Large intestine (tissue), 3 donors: ENCODE measurements at regions not wholly inside any gene's neighbourhood (a gene's known extent, or its start where the extent isn't known, plus 50 kb on each side); places are given as distances from the start of the nearest gene placed in this dataset.

Experiments
- DNase-seq, 2 donors: peaks; one replicate each; pipeline versions ENCODE4 v3.0.0 to v3.0.0-alpha.2; 2013
- H3K27ac ChIP-seq: one replicate; pipeline ENCODE4 v1.5.1; 2013; ENCODE audit warnings: low read length
- H3K27me3 ChIP-seq: 2 replicates; pipeline ENCODE4 v1.6.1; 2013; ENCODE audit warnings: low read length; ENCODE audit not compliant: control insufficient read depth, insufficient read depth
- H3K36me3 ChIP-seq: 2 replicates; pipeline ENCODE4 v1.6.1; 2013; ENCODE audit warnings: low read length; ENCODE audit not compliant: control insufficient read depth, insufficient read depth
- H3K4me1 ChIP-seq: one replicate; pipeline ENCODE4 v1.6.1; 2013; ENCODE audit warnings: low read length; ENCODE audit not compliant: control insufficient read depth, insufficient read depth
- H3K4me3 ChIP-seq: one replicate; pipeline ENCODE4 v1.5.1; 2013; ENCODE audit warnings: low read length
- H3K9me3 ChIP-seq: one replicate; pipeline ENCODE4 v1.6.1; 2013; ENCODE audit warnings: mild to moderate bottlenecking, low read depth, low read length, moderate library complexity; ENCODE audit not compliant: control insufficient read depth
- WGBS: methylation state at CpG from one replicate; pipeline ENCODE4 v1.1.5; 2013; ENCODE audit warnings: low lambda C conversion rate; ENCODE audit not compliant: insufficient coverage; 5-methylcytosine and 5-hydroxymethylcytosine counted together

DNA sequence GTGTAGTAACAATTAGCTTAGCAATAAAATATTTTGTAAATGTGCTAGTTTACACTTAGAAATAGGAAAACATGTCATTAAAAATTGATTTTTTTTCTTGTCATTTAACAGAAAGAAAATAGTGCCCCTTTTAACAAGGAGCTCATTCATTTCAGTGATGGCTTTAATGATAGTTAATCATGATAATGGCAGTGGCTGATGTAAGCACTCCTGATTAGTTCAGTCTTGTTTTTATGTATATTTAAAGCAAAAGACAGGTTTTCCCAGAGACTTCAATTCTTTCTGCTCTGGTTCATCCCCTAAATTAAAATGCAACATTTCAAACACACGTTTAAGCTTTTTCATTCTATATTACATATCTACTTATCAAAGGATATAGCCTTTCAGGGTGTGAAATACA is 1039.5 kb upstream of the PCDH7 start:
- Histone ChIP-seq H3K9me3 (no peaks in the 10 kb centered on the region), H3K27me3 (no peaks in the 10 kb centered on the region), H3K4me3 (no peak overlapping the region), H3K36me3 (no peaks in the 10 kb centered on the region), H3K27ac (no peak overlapping the region), H3K4me1 (no peaks in the 10 kb centered on the region)
- no peak for DNase-seq
- no CpG with 5 or more reads among the region's 1 CpG for WGBS

DNA sequence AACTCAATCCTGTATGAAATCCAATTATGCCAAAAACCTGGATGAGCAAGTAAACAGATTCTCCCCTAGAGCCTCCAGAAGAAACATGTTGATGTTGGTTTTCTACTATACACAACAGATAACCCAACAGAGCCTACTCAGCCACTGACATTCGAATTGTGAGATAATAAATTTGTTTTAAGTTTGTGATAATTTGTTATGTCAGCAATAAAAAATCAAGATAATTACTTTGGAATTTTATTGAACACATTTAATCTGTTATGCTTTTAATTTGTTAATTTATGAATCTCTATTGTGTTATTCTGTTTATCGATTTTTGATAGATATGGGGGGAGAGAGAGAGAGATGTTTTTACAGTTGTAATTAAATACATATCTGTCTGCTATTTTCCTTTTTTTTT is 1016.1 kb upstream of the PCDH7 start:
- Histone ChIP-seq H3K36me3 (no peaks in the 10 kb centered on the region), H3K4me1 (no peaks in the 10 kb centered on the region), H3K27ac (no peak overlapping the region), H3K4me3 (no peak overlapping the region), H3K27me3 (no peaks in the 10 kb centered on the region), H3K9me3 (no peaks in the 10 kb centered on the region)
- DNase-seq, result no peak
- WGBS, result 82% methylated on average over 2 of the region's 2 CpGs

DNA sequence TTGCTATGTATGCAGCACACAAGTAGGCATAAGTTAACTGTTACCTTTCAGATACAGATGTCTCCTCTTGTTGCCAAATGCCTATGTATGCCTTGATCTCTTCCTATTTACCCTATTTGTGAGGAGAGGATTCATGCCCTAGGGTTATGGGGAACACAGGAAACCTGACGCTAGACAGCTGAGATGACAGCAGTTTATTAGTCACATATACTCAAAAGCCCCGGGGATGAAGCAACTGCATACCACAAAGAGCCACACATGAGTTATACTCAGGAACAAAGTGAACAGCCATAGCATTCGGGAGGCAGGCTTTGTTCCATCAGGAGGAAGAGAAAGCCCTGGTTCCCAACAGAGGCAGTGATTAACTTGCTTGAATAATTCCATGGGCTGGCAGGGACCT is 1011.7 kb upstream of the PCDH7 start:
- DNase-seq, result no peak
- WGBS, result no CpG with 5 or more reads among the region's 3 CpGs
- H3K4me3 ChIP-seq, result no peak overlapping the region
- H3K27me3 ChIP-seq, result no peaks in the 10 kb centered on the region
- H3K36me3 ChIP-seq, result no peaks in the 10 kb centered on the region
- H3K4me1 ChIP-seq, result no peaks in the 10 kb centered on the region
- H3K27ac ChIP-seq, result no peak overlapping the region
- no peaks in the 10 kb centered on the region for H3K9me3 ChIP-seq

DNA sequence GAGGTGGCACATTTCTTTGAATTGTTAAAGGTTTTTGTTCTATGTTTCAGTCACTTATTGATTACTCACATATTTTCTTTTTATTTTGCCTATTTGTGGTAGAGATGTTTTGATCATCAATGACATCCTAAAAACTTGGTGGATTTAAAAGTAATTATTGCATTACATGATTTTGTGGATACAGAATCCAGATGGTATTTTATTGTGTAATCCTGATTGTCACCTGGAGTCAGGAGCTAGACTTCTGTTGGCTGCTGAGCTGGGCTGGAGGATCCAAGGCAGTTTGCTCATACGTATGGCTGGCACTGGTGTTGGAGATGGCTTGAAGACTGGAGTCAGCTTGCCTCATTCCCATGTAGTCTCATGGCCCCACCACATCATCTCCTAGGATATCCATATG is 1009.6 kb upstream of the PCDH7 start:
- Histone ChIP-seq H3K4me1 (no peaks in the 10 kb centered on the region), H3K9me3 (no peaks in the 10 kb centered on the region), H3K27me3 (no peaks in the 10 kb centered on the region), H3K27ac (no peak overlapping the region), H3K4me3 (no peak overlapping the region), H3K36me3 (no peaks in the 10 kb centered on the region)
- no CpG with 5 or more reads among the region's 1 CpG for WGBS
- DNase-seq, result no peak

DNA sequence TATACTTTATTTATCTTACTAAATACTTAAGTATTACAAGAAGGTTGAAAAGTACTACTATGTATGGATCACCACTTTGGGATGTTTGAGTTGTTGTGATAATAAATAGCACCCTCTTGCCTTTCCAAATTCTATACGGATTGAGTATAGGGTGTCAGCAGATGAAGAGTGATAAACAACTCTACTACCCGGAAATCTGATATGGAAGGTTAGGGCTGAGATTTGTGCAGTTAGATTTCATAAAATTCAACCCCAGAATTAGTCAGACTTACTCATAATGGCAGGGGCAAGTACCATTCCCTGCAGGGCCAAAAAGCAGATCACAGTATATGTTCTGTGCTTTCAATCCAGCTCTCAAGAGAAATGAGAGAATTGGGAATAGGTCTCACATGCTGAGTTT is 1008.9 kb upstream of the PCDH7 start:
- Histone ChIP-seq H3K4me3 (no peak overlapping the region), H3K27me3 (no peaks in the 10 kb centered on the region), H3K9me3 (no peaks in the 10 kb centered on the region), H3K27ac (no peak overlapping the region), H3K36me3 (no peaks in the 10 kb centered on the region), H3K4me1 (no peaks in the 10 kb centered on the region)
- no peak for DNase-seq
- no CpG with 5 or more reads among the region's 2 CpGs for WGBS

DNA sequence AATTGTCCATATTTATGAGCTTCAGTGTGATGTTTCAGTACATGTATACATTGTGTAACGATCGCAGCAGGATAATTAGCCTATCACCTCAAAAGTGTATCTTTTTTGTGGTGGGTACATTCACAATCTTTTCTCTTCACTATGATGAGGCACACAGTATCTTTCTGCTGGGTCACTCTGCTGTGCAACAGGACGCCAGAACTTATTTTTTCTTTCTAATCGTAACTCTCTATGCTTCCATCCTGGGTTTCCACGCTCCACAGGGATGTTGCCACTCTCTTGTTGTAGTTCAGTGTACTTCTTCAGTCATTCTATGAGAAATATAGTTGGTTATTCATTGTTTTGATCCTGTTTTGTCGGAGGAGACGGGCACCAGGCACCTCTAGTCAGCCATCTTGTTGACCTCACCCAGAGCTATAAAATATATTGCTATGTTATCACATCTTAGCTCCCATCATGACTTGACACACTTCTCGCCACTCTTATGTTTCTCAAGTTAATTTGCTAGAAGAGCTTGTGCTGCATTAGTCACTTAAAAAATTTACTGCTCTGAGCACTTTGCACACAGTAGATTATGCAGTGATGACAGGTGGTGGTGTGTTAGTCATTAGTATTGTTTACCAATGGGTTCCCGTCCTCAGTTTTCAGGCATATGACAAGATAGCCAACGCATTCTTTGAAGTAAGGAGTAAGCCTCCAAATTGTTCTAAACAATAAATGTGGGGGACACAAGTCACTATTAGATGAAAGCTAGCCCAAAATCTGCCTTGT is 1002.7 kb upstream of the PCDH7 start:
- no peak for DNase-seq
- Histone ChIP-seq H3K9me3 (no peaks in the 10 kb centered on the region), H3K27ac (no peak overlapping the region), H3K4me1 (no peaks in the 10 kb centered on the region), H3K27me3 (no peaks in the 10 kb centered on the region), H3K4me3 (no peak overlapping the region), H3K36me3 (no peaks in the 10 kb centered on the region)
- 83% methylated on average over 2 of the region's 10 CpGs for WGBS

DNA sequence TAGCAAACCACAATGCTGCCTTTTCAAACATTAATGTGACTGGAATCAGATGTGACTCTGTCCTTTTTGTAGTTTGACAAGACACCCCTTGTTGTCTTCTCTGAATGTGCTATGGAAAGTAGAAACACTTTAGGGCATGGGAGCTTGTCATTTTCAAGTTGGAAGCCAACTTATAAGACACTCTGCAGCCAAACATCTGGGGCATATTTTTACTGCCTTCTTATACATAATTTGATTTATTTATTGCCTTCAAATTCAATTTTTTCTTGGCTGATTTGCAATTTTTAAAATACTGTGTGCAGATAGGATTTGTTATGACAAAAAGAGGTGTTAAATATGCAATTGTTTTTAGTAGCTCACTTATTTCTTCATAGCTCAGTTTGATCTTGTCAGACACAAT is 1002.0 kb upstream of the PCDH7 start:
- H3K27ac ChIP-seq, result no peak overlapping the region
- H3K4me3 ChIP-seq, result no peak overlapping the region
- H3K9me3 ChIP-seq, result no peaks in the 10 kb centered on the region
- no peaks in the 10 kb centered on the region for H3K27me3 ChIP-seq
- H3K36me3 ChIP-seq, result no peaks in the 10 kb centered on the region
- H3K4me1 ChIP-seq, result no peaks in the 10 kb centered on the region
- DNase-seq, result no peak

DNA sequence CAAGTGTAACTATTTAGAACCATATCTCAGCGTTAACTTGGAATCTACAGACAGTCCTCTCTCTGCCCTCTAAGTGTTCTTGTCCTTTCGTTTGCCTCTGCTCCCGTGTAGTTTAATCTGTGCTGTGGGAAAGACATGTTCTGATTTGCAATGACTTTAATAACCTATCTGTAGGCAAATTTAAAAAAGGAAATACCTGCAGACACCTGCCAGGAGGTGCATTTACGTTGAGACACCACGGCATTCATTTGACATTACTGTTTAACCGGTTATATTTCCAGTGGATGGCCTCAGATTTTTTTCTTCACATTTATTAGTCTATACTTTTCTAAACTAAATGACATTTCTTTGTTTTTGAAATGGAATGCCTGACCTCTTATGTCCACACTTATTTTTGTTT is 997.9 kb upstream of the PCDH7 start:
- WGBS, result 85% methylated on average over 3 of the region's 6 CpGs
- H3K27me3 ChIP-seq, result no peaks in the 10 kb centered on the region

DNA sequence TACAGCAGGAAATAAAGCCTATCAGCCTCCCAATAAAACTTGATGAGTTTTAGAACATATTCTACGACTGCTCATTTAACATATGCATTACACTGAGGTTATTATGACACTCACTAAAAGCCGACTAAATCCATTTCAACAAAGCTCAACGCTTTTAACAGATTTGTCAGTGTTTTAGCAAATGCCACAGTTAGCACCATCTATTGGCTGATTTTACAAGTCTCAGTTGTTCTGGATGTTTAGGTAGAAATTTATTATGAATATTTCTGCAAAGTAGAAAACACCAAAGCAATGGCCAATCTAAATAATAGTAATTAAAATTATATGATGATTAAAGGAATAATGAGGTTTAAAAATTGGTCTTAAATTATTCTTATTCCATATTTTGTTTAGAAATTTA is 993.2 kb upstream of the PCDH7 start:
- H3K4me3 ChIP-seq, result no peak overlapping the region
- WGBS, result no CpG with 5 or more reads among the region's 3 CpGs
- H3K36me3 ChIP-seq, result no peaks in the 10 kb centered on the region
- no peaks in the 10 kb centered on the region for H3K27me3 ChIP-seq
- no peaks in the 10 kb centered on the region for H3K4me1 ChIP-seq
- no peaks in the 10 kb centered on the region for H3K9me3 ChIP-seq
- no peak overlapping the region for H3K27ac ChIP-seq
- no peak for DNase-seq

More for the DNA sequence above, 997.9 kb upstream of the PCDH7 start:
- no peaks in the 10 kb centered on the region for H3K4me1 ChIP-seq
- no peak overlapping the region for H3K27ac ChIP-seq
- no peaks in the 10 kb centered on the region for H3K9me3 ChIP-seq
- DNase-seq, result no peak
- no peaks in the 10 kb centered on the region for H3K36me3 ChIP-seq
- no peak overlapping the region for H3K4me3 ChIP-seq

DNA sequence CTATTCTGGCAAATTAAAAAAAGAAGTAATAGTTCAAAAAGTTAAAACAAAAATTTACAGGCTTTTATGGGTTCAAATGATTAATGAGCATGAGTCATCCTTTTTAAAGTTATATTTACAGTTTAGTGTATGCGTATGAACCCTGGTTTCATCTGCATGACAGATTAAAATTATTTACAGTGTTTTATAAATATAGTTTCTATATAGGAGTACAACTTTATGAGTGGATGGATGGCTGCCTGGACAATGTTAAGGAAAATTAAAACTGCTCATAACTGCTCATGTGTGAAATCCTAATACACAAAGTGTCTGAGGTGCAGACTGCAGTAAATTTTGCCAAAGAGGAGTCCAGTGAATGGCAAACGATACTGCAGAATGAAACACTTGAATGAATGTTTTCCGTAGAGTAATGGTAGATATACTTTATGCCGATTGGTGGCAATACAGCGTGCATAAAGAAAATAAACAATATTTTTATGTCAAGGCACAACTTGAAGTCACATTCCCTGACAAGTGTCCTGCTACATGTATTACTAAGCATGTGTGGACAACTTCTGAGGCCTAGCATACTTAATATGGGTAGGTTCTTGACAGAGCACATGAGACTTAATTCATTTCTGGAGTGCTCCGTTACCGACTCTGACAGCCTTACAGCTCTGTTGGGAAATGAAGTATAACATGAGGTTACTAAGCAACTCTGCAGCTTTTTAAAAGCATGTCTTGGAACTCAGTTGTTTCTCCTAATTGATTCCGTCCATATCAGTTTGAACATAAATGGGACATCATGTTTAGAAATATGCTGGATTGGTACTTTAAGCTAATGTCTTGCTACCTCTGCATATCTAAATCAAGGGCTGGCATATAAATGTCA is 985.6 kb upstream of the PCDH7 start:
- Histone ChIP-seq H3K36me3 (no peaks in the 10 kb centered on the region), H3K4me3 (no peak overlapping the region), H3K27me3 (no peaks in the 10 kb centered on the region), H3K9me3 (no peaks in the 10 kb centered on the region), H3K27ac (no peak overlapping the region), H3K4me1 (no peaks in the 10 kb centered on the region)
- 63% methylated on average over 1 of the region's 8 CpGs for WGBS
- DNase-seq, result no peak
